Lower leg skin (tissue), 3 donors: ENCODE measurements at regions not wholly inside any gene's neighbourhood (a gene's known extent, or its start where the extent isn't known, plus 50 kb on each side); places are given as distances from the start of the nearest gene placed in this dataset.

ENCODE experiments used
- POLR2A ChIP-seq, 2 donors: fragments of 450-650 bp; IDR thresholded peaks; one replicate each; pipeline ENCODE4 v1.6.1; 2016 to 2017; ENCODE audit warnings: antibody characterized with exemption in 2 of 2, mild to moderate bottlenecking in 1 of 2, moderate library complexity in 1 of 2
- TF ChIP-seq, protein P1 (sequence below), 3 donors: fragments of 450-650 bp; IDR thresholded peaks; one replicate each; pipeline ENCODE4 v1.5.1; 2016; ENCODE audit warnings: antibody characterized with exemption in 3 of 3, mild to moderate bottlenecking in 3 of 3, moderate library complexity in 2 of 3

DNA sequence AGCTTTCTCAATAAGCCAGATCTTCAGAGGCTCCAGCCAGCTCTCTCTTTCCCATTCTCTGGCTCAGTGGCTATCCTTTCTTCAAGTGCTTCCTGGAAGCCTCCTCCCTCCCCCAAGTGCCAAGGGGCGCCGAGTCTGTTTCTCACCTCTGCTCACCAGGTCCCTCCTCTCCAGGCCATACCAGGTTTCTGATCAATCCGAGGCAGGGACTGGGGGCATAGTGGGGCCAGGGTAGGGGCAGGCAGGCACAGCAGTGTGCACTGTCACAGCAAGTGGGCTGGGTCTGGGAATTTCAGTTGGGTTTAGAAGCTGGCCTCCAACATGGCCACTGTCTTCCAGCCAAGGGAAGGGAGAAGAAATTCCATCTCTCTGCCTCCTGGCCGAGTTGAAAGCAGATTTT lies 56.5 kb downstream of the NAV1 start:
- TF ChIP-seq, protein P1, sequence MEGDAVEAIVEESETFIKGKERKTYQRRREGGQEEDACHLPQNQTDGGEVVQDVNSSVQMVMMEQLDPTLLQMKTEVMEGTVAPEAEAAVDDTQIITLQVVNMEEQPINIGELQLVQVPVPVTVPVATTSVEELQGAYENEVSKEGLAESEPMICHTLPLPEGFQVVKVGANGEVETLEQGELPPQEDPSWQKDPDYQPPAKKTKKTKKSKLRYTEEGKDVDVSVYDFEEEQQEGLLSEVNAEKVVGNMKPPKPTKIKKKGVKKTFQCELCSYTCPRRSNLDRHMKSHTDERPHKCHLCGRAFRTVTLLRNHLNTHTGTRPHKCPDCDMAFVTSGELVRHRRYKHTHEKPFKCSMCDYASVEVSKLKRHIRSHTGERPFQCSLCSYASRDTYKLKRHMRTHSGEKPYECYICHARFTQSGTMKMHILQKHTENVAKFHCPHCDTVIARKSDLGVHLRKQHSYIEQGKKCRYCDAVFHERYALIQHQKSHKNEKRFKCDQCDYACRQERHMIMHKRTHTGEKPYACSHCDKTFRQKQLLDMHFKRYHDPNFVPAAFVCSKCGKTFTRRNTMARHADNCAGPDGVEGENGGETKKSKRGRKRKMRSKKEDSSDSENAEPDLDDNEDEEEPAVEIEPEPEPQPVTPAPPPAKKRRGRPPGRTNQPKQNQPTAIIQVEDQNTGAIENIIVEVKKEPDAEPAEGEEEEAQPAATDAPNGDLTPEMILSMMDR (IDR thresholded peaks at IDR 0.05) = no peak
- no peak for TF ChIP-seq POLR2A (IDR thresholded peaks at IDR 0.05)
